Cardiac septum (tissue), 1 donor: ENCODE measurements at regions not wholly inside any gene's neighbourhood (a gene's known extent, or its start where the extent isn't known, plus 50 kb on each side); places are given as distances from the start of the nearest gene placed in this dataset.

Experiments
- DNase-seq: peaks from one replicate; pipeline ENCODE4 v3.0.0-alpha.2; 2020; ENCODE audit warnings: low spot score
- intact Hi-C: fragments of 100-400 bp; cut with DNase I; formaldehyde crosslinking; loops from one replicate; pipeline ENCODE4 v1.14.0; 2022
- donor health status: DM: no; HTN: no; CAD: no.

- no peak for DNase-seq
- intact Hi-C loops = loop anchor here (5.0 kb wide), 1 partner anchor 216 kb away; no protein-coding TSS in a partner anchor
Observed at GRCh38 chr12:94763462-94763861, 113.1 kb upstream of the TMCC3 start.

DNA sequence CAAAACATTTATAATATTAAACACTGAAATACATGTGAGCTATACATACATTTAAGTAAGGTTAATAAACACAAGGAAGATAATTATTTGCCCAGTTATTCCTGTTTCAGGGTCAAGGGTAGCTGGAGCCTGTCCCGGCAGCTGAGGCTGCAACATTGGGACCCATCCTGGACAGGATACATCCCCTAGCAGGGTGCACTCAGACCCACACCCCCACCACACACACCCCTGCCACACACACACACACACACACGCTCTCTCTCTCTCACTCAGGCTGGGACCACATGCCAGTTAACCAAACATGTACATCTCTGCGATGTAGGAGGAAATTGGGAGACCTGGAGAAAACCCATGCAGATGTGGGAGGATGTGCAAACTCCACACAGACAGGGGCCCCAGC, 112.6 kb upstream of the TMCC3 start:
- DNase-seq = no peak
- intact Hi-C loops = loop anchor here (5.0 kb wide), 1 partner anchor 216 kb away; no protein-coding TSS in a partner anchor

GRCh38 chr12:94762259-94762942, 112.0 kb upstream of the TMCC3 start:
- intact Hi-C loops = loop anchor here (5.0 kb wide), 1 partner anchor 215 kb away; no protein-coding TSS in a partner anchor
- no peak for DNase-seq

DNA sequence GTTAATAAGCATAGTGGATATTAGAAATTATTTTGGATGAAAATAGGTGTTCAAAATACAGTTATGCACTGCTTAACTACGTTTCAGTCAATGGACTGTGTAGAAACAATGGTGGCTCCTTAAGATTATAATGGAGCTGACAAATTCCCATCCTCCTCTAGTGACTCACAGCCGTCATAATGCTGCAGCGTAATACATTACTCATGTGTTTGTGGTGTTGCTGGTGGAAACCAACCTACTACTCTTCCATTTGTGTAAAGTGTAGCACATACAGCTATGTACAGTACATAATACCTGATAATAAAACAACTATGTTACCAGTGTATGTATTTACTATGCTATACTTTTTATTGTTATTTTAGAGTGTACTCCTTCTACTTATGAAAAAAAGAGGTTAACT, 111.2 kb upstream of the TMCC3 start:
- intact Hi-C loops = loop anchor here (5.0 kb wide), 1 partner anchor 214 kb away; no protein-coding TSS in a partner anchor

GRCh38 chr12:94760786-94761185, 110.4 kb upstream of the TMCC3 start:
- DNase-seq = no peak
- intact Hi-C loops = loop anchor here (5.0 kb wide), 1 partner anchor 213 kb away; no protein-coding TSS in a partner anchor

More for the DNA sequence above, 111.2 kb upstream of the TMCC3 start:
- DNase-seq = no peak

- no peak for DNase-seq
- intact Hi-C loops = no loop called here
Observed at GRCh38 chr12:94756789-94757188, 106.4 kb upstream of the TMCC3 start.

DNA sequence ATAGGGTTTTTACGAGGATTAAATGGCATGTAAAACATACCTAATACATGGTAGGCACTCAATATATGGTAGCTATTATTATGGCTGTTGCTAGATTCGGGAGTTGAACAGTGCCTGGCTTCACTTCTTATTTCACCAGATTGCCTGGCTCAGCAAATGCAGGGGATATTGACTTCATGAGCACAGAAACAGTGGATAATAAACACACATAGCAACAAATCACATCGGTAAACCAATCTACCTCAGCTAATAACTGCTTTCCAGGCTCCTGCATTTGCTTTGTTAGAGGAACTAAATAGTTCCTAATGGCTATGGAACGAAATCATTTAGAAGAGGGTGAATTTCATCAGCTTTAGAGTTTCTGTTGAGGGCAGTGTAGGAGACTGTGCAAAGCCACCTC, 105.2 kb upstream of the TMCC3 start:
- intact Hi-C loops = no loop called here
- DNase-seq = no peak

DNA sequence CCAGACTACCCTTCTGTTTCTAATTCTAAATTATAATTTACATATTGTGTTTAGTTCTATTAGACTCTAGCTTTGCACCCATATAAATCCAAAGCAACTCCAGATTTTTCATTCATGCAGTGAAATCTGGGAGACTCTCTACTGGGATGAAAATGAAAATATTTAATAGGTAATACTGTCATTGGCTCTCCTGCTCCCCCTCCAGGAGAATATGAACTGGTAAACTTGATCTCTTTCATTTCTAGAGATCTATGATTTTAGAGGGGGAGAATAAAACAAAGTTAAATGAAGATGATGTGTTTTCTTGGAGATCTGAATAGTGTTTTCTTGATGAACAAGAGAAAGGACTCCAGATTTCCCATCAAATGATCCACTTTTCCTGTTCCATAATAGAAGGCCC, 104.3 kb upstream of the TMCC3 start:
- DNase-seq = no peak
- intact Hi-C loops = no loop called here

DNA sequence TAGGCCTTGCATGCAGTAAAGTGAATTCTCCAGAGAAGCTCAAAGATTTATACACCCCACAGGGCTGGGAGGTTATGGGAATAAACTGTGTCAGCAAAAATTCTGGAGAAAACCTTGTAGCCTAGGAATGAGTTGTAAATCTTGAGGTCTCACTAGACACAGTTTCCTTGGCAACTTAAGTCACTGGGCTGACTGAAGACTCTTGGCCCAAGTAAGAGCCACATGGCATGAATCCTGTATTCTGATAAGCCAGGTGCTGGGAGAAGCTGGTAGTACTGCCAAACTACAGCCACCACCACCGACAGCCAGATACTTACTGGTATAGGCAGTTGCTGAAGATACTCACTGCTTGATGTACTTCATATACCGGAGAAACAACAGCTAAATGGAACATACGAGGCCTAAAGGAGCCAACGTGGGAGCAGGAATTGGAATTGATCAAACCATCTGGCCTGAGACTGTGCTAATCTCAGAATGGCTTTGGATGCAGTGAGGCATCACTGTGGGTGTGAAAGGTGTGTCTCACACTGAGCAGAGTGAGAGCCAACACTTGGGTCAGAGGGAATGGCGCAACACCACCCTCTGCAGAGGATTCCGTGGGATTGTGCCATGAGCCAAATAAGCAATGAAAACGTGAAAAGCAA, 102.8 kb upstream of the TMCC3 start:
- no peak for DNase-seq
- intact Hi-C loops = no loop called here

DNA sequence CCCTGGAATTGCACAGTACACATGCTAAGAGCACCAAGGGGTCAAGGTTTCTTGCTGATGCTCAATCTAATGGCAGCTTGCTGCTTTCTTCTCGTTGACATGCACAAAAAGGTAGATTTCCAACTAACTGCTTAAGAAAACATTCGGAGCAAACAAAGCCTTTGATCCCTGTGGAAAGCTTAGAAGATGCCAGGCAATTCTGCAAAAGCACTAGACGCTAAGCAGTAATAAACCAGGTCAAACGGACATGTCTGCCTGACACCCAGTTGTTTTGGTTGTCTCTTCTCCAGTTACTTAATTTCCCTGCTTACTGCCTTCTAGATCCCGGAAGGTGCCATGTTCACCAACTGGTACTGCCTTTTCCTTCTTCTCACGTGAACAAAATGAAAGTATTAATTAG, 100.5 kb upstream of the TMCC3 start:
- intact Hi-C loops = no loop called here
- DNase-seq = no peak

GRCh38 chr12:94749890-94750289, 99.5 kb upstream of the TMCC3 start:
- intact Hi-C loops = no loop called here
- no peak for DNase-seq

GRCh38 chr12:94749455-94749854, 99.1 kb upstream of the TMCC3 start:
- intact Hi-C loops = no loop called here
- no peak for DNase-seq

DNA sequence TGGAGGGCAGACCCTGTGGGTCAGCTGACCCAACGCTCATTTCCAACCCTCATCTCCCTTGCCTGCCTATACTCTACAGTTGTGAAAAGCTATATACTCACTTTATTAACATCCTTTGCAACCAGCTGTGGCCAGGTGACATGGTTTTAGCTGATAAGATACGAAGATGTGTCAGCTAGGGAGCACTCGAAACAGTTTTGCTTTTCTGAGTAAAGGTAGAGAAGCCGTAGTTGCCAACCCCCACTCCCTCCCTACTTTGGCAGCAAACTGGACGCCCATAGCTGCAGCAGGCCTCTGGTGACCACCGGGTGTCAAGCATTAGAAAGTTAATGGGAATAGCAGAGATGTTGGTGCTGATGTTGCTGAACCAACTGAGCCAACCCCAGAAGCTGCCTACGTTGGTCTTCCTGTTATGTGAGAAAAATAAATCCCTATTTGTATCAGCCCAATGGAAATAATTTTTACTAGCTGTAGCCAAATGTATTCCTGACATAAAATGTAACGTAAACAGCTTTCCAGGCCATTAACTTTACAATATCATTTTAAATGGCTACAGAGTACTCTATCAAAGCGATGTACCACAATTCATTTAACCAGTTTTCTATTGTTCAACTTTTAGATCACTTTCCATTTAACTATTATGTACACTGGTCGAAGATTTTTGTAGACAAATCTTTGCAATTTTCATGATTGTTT, 98.5 kb upstream of the TMCC3 start:
- no peak for DNase-seq
- intact Hi-C loops = no loop called here

- intact Hi-C loops = no loop called here
- DNase-seq = no peak
Observed at GRCh38 chr12:94745562-94745961, 95.2 kb upstream of the TMCC3 start.

- DNase-seq = no peak
- intact Hi-C loops = no loop called here
Observed at GRCh38 chr12:94743174-94743573, 92.8 kb upstream of the TMCC3 start.

GRCh38 chr12:94740601-94741362, 90.4 kb upstream of the TMCC3 start:
- intact Hi-C loops = no loop called here
- DNase-seq = no peak

DNA sequence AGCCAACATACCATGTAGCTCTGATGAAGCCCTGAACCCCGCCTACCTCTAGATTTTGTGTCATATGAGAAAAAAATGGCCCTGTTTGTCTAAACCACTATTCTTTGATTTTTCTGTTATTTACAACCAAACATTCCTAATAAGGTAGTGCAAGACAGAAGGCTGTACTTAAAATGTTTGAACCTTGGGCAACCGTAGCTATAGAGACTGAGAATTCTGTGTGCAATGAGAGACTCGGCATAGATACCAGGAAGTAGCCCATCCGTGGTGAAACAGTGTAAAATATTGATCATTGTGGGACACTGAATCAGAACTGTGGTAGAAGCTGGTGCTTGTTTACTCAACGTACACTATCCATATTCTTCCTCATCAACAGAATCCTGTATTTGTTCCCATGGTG, 86.5 kb upstream of the TMCC3 start:
- no peak for DNase-seq
- intact Hi-C loops = no loop called here

GRCh38 chr12:94736004-94736403, 85.6 kb upstream of the TMCC3 start:
- intact Hi-C loops = no loop called here
- DNase-seq = no peak

DNA sequence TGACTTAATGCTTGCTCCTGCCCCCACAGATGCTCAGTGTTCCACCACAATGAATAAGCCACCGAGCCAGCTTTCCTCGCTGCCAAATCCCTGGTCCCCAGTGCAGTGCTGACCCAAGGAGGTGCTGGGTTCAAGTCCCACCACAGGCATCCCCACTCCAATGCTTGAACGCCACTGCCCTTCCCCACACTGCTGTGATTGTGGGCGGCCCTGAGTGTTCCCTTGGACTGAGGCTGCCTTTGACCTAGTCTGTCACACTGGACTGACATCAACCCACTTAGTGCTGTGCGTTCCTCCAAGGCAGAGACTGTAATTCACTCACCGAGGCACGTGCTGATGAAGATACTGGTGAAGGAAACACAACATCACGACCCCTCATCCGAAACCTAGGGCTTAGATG, 83.4 kb upstream of the TMCC3 start:
- intact Hi-C loops = no loop called here
- DNase-seq = no peak

- intact Hi-C loops = no loop called here
- DNase-seq = no peak
Observed at GRCh38 chr12:94732367-94732990, 82.1 kb upstream of the TMCC3 start.
